ENCODE measurements at regions not wholly inside any gene's neighbourhood (a gene's known extent, or its start where the extent isn't known, plus 50 kb on each side); places are given as distances from the start of the nearest gene placed in this dataset.
"Not testable (repeated sequence)": the region's sequence is repeated elsewhere in the genome, so short reads cannot be mapped to it uniquely, and the experiment has no call there.

DNA sequence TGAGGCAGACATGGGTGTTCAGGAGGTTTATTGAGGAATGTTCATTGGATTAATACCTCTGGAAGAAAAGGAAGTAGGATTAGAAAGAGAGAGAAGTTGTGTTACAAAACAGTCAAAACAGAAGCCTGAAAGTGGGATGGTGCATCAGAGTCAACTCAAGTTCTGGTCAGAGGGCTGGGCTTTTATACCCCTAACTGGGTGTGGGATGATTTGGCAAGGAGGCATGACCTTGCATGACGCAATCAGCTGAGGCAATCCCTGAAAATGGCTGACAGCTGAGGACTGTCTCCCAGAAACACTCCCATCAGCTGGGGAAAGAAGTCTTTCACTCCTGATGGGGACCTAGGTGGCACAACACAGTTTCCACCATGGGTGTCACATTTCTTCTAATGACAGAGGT lies 818.2 kb downstream of the SATB2 start:
- DNase-seq (ENCODE audit: low read depth in 2 of 2) = no peak

DNA sequence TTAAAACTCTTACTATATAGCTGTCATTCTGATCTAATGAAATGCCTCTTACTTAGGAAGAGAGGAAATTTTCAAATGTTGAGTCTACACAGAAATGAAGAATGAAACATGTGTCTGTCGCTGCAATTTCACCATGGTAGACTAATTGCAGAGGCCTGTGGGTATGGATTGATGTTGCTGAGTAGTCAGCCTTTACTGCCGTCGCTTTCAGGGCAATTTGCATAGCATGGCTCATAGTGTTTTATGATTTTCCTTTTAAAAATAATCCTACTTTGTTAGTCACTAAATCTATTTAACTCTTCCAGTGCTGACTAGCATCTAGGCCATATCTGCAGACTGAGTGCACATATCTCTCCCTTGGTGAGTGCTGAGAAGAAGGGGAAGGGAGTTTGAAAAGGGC lies 819.2 kb downstream of the SATB2 start:
- DNase-seq (ENCODE audit: low read depth in 2 of 2) = no peak

DNA sequence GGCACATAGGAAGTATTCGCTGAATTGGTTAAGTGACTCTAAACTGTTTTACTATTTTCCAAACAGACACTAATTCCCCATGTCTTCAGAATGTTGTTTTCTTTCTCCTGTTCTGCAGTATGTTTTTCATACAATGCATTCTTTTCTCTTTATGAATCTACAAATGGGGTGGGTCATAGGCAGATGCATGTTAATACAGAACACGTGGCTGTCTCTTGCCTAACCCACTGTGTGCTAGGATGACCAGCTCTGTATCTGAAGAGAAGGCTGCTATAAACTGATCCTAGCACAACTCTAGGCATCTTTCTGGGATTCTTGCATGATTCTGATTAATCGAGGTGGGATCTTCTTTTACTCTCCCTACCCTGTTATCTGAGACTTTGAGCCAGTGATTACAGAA lies 826.0 kb downstream of the PLCL1 start:
- no peak for DNase-seq (ENCODE audit: low read depth in 2 of 2)

GRCh38 chr2:198628596-198628995 lies 824.2 kb downstream of the PLCL1 start:
- DNase-seq (ENCODE audit: low read depth in 2 of 2) = no peak

- DNase-seq (ENCODE audit: low read depth in 2 of 2) = no peak
Observed at GRCh38 chr2:198622986-198623730, 818.8 kb downstream of the PLCL1 start.

DNA sequence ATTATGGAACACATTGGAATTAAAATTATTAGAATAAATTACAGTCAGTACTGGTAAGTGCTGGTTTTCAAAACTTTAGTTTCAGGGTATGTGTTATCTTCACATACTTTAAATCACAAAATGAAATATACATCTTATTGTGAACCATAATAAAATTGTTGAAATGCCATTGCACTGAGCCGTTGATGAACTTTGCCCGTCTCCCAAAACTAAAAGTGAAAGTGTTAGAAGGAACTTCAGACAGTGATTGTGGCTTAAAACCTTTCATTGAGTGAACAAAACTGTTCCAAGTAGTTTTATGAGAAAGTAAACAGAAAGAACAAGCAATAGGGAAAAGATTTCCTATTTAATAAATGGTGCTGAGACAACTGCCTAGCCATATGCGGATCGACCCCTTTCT lies 811.6 kb downstream of the PLCL1 start:
- no peak for DNase-seq (ENCODE audit: low read depth in 2 of 2)

- no peak for DNase-seq (ENCODE audit: low read depth in 2 of 2)
Observed at GRCh38 chr2:198611201-198611600, 806.8 kb downstream of the PLCL1 start.

- no peak for DNase-seq (ENCODE audit: low read depth in 2 of 2)
Observed at GRCh38 chr2:198604599-198604998, 800.2 kb downstream of the PLCL1 start.

- DNase-seq (ENCODE audit: low read depth in 2 of 2) = not testable (repeated sequence)
Observed at GRCh38 chr2:198602986-198603385, 798.6 kb downstream of the PLCL1 start.

DNA sequence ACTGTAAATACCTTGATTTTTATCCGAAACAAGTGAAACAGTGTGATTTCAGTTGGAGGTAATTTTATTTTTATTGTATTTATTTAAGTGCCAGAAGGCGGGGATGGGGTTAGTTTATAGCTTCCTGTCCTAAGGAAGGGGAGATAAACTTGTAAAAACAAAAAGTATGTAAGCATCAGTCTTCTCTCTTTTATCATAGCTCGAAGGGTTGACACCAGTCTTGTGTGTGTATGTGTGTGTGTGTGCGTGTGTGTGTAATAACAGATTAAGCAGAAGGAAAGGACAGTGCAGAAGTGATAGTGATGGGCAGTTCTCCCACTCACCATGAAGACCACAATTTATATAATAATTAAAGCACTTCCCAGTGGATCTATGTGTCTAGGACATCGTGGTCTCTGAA lies 793.3 kb downstream of the PLCL1 start:
- no peak for DNase-seq (ENCODE audit: low read depth in 2 of 2)

DNA sequence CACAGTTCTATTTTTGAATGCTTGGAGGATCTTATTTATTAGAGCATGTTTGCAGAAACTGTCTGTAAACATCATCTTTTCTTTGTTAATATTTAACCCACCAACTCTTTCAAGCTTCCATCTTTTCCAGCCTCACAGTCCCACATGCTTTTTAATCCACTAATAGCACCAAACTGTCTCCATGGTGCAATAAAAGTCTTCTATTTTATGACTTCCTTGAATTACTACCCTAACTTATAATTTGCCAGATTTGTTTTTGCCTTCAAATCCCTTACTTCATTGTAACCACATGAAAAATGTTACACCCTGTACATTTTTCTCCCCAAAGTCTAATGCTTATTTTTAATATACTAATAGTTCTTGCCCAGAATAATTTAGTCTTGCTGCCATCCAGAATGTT lies 792.6 kb downstream of the PLCL1 start:
- no peak for DNase-seq (ENCODE audit: low read depth in 2 of 2)

DNA sequence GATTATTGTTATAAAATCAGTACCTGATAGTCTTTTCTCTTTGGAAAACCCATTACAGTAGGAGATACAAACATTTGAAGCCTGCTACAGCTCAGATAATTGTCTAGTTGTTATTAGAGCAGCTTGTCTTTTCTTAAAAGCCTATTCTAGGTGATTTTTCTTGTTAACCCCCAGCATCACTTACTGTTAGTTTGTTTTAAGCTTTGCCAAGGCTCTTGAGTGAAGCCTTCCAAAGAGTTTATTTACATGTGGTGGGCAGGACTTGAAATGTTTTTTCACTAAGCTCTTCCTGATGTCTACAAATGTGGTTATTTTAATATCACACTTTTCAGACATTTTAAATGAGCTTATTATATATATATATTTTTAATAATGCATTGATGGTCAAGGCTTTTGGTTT lies 791.3 kb downstream of the PLCL1 start:
- DNase-seq (ENCODE audit: low read depth in 2 of 2) = no peak

GRCh38 chr2:198591586-198591985 lies 787.2 kb downstream of the PLCL1 start:
- DNase-seq (ENCODE audit: low read depth in 2 of 2) = no peak

DNA sequence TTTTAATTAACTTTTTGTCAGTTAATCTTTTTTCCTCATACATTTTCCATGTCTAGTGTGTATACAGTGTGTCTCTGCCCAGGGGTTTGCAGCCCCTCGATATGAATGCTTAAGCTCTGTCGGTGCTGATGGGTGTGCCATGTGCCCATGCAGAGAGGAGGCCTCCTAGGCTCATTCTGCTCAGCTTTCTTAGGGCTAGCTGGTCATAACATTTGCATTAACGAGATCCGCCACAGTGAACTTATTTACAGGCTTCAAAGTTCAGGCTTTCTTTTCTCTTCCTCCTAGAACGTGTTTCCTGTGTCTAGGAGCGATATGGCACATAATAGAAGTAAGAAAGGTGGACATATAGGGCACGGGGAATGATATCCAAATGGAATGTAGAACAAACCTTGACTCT lies 783.3 kb downstream of the PLCL1 start:
- no peak for DNase-seq (ENCODE audit: low read depth in 2 of 2)

- DNase-seq (ENCODE audit: low read depth in 2 of 2) = no peak
Observed at GRCh38 chr2:198587240-198587639, 782.8 kb downstream of the PLCL1 start.

- no peak for DNase-seq (ENCODE audit: low read depth in 2 of 2)
Observed at GRCh38 chr2:198571393-198571792, 767.0 kb downstream of the PLCL1 start.

DNA sequence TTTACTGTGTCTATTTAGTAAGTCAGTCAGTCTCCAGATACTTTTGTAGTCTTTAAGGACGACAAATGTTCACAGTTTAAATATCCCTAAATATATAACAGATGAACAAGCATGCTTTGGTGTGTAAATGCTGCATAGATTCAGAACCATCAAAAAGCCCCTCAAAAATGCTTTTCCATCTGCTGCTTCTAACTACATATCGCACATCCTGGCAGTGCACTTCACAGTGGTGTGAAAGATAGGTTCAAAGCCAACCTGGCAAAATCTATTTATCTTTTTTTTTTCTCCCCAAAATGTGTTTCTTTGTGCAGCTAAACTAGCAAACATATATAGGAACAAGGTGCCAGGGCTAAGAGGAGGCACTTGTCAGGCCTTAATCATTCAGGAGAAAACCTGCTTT lies 753.8 kb downstream of the PLCL1 start:
- no peak for DNase-seq (ENCODE audit: low read depth in 2 of 2)

DNA sequence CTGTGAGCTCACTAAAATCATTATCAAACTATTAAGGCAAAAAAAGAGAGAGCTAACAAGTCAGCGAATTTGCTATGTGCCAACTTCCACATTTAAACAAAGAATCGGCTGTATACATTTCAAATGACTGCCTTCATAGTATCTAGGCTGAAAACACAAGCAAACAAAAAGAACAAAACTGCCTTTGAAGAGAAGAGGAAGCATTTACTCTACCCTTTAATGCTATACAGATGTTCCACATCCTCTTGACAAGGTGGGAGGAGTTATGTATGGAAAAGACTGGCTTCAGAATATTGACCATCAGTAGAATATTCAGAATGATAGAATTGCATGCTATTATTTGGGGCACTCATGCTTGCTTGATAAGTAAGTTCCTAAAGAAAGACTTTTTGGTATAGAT lies 741.7 kb downstream of the PLCL1 start:
- no peak for DNase-seq (ENCODE audit: low read depth in 2 of 2)

- no peak for DNase-seq (ENCODE audit: low read depth in 2 of 2)
Observed at GRCh38 chr2:198545411-198545810, 741.0 kb downstream of the PLCL1 start.

GRCh38 chr2:198544461-198544860 lies 740.1 kb downstream of the PLCL1 start:
- DNase-seq (ENCODE audit: low read depth in 2 of 2) = no peak

DNA sequence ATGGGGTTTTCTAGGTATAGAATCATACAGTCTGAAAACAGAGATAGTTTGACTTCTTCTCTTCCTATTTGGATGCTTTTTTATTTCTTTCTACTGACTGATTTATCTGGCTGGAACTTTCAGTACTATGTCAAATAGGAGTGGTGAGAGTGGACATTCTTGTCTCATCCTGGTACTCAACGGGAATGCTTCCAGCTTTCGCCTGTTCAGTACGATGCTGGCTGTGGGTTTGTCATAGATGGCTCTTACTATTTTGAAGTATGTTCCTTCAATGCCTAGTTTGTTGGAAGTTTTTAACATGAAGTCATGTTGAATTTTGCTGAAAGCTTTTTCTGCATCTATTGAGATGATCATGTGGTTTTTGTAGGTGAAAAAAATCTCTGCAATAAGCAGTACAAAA lies 730.4 kb downstream of the PLCL1 start:
- no peak for DNase-seq (ENCODE audit: low read depth in 2 of 2)

GRCh38 chr2:198525211-198525969 lies 721.0 kb downstream of the PLCL1 start:
- DNase-seq (ENCODE audit: low read depth in 2 of 2) = no peak

DNA sequence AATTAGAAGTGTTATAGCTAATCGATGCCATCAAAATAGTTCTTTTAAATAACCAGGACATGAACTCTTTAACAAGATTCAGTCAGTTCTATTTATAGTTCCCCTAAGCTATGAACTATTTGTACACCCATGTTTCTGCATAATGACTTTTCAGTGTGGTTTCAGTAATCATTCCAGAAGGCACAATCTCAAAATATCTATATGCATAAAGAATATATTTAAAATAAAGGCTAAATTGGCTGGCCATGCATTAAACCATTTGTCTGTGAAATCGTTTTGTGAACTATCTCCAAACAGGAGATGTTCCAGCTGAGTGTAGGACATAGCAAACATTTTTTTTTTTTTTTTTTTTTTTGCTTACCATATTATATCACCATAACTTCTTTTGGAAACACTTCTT lies 719.3 kb downstream of the PLCL1 start:
- no peak for DNase-seq (ENCODE audit: low read depth in 2 of 2)
